ENCODE measurements at regions not wholly inside any gene's neighbourhood (a gene's known extent, or its start where the extent isn't known, plus 50 kb on each side); places are given as distances from the start of the nearest gene placed in this dataset.
A peak's percentile ranks its signal among the peaks of the same experiment; 100 is the strongest.

- no peak for DNase-seq (ENCODE audit: low read depth)
These were observed 157.3 kb upstream of the CTNNA2 start for GRCh38 chr2:79355569-79355968.

- no peak for DNase-seq (ENCODE audit: low read depth)
These were observed 167.9 kb upstream of the REG3A start for GRCh38 chr2:79327460-79327859.

GRCh38 chr2:79320871-79321270, 161.3 kb upstream of the REG3A start:
- no peak for DNase-seq (ENCODE audit: low read depth)

- DNase-seq (ENCODE audit: low read depth): no peak
These were observed 135.4 kb upstream of the REG3A start for GRCh38 chr2:79294994-79295393.

- DNase-seq (ENCODE audit: low read depth): no peak
These were observed 133.4 kb upstream of the REG3A start for GRCh38 chr2:79292958-79293315.

GRCh38 chr2:79292239-79292957, 132.8 kb upstream of the REG3A start:
- no peak for DNase-seq (ENCODE audit: low read depth)

GRCh38 chr2:79275863-79276262, 116.3 kb upstream of the REG3A start:
- no peak for DNase-seq (ENCODE audit: low read depth)

GRCh38 chr2:79275197-79275596, 115.6 kb upstream of the REG3A start:
- DNase-seq (ENCODE audit: low read depth): no peak

GRCh38 chr2:79272616-79273015, 113.1 kb upstream of the REG3A start:
- DNase-seq (ENCODE audit: low read depth): no peak

GRCh38 chr2:79271456-79271855, 111.9 kb upstream of the REG3A start:
- DNase-seq (ENCODE audit: low read depth): no peak

GRCh38 chr2:79260848-79261247, 101.3 kb upstream of the REG3A start:
- no peak for DNase-seq (ENCODE audit: low read depth)

GRCh38 chr2:79259959-79260358, 100.4 kb upstream of the REG3A start:
- DNase-seq (ENCODE audit: low read depth): no peak

GRCh38 chr2:79259296-79259695, 99.7 kb upstream of the REG3A start:
- no peak for DNase-seq (ENCODE audit: low read depth)

GRCh38 chr2:79253243-79253774, 93.8 kb upstream of the REG3A start:
- no peak for DNase-seq (ENCODE audit: low read depth)

- no peak for DNase-seq (ENCODE audit: low read depth)
These were observed 91.1 kb upstream of the REG3A start for GRCh38 chr2:79250656-79251055.

GRCh38 chr2:79248776-79249175, 89.2 kb upstream of the REG3A start:
- no peak for DNase-seq (ENCODE audit: low read depth)

GRCh38 chr2:79235135-79235534, 75.6 kb upstream of the REG3A start:
- DNase-seq (ENCODE audit: low read depth): no peak

GRCh38 chr2:79223539-79223938, 64.0 kb upstream of the REG3A start:
- DNase-seq (ENCODE audit: low read depth): no peak

GRCh38 chr2:79219383-79219988, 59.9 kb upstream of the REG3A start:
- DNase-seq (ENCODE audit: low read depth): peak; percentile 1

- DNase-seq (ENCODE audit: low read depth): no peak
These were observed 50.8 kb upstream of the REG3A start for GRCh38 chr2:79210274-79210917.
